ENCODE measurements at regions not wholly inside any gene's neighbourhood (a gene's known extent, or its start where the extent isn't known, plus 50 kb on each side); places are given as distances from the start of the nearest gene placed in this dataset.
"Not testable (repeated sequence)": the region's sequence is repeated elsewhere in the genome, so short reads cannot be mapped to it uniquely, and the experiment has no call there.

DNA sequence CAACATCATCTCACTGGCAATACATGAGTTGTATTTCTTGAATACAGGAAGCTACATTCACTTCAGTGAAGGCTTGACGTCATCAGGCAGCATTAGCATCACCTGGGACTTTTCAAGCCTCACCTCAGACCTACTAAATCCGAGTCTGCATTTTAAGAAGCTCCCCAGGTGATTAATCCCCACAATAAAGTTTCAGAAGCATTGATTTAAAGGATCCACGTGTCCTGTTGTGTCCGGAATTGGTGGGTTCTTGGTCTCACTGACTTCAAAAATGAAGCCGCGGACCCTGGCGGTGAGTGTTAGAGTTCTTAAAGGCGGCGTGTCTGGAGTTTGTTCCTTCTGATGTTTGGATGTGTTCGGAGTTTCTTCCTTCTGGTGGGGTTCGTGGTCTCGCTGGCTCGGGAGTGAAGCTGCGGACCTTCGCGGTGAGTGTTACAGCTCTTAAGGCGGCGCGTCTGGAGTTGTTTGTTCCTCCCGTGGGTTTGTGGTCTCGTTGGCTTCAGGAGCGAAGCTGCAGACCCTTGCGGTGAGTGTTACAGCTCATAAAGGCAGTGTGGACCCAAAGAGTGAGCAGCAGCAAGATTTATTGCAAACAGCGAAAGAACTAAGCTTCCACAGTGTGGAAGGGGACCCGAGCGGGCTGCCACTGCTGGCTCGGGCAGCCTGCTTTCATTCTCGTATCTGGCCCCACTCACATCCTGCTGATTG, 121.3 kb upstream of the ANKH start:
- not testable (repeated sequence) for TF ChIP-seq CTCF (conservative IDR thresholded peaks at IDR 0.05; ENCODE audit: low read depth, low read length); SMC3 (IDR thresholded peaks at IDR 0.05; ENCODE audit: low read depth, low read length); RFX5 (IDR thresholded peaks at IDR 0.05; ENCODE audit: low read depth, low read length); MAFK (IDR thresholded peaks at IDR 0.05; ENCODE audit: low read depth, low read length)
- TF ChIP-seq, protein P1, sequence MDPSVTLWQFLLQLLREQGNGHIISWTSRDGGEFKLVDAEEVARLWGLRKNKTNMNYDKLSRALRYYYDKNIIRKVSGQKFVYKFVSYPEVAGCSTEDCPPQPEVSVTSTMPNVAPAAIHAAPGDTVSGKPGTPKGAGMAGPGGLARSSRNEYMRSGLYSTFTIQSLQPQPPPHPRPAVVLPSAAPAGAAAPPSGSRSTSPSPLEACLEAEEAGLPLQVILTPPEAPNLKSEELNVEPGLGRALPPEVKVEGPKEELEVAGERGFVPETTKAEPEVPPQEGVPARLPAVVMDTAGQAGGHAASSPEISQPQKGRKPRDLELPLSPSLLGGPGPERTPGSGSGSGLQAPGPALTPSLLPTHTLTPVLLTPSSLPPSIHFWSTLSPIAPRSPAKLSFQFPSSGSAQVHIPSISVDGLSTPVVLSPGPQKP (IDR thresholded peaks at IDR 0.05; ENCODE audit: borderline replicate concordance, low read depth, low read length): not testable (repeated sequence)

All from IMR-90 (cell line).